OCI-LY7 (cell line): ENCODE measurements at regions not wholly inside any gene's neighbourhood (a gene's known extent, or its start where the extent isn't known, plus 50 kb on each side); places are given as distances from the start of the nearest gene placed in this dataset.

Experiments
- BruUV-seq: library from RNA; stranded (reverse); fragments of 400-500 nt; replicated peaks from 2 replicates; lab custom pipeline; 2021; lab: Mats Ljungman, UMichigan
- CTCF ChIA-PET: fragments of 300-600 bp; sonication (Branson Sonifier 250); formaldehyde crosslinking; loops from one replicate; lab custom pipeline; 2022; ENCODE audit warnings: antibody characterized with exemption; ENCODE audit not compliant: unreplicated experiment; lab: Charles Lee
- POLR2A ChIA-PET: fragments of 300-600 bp; sonication (Branson Sonifier 250); formaldehyde crosslinking; loops from one replicate; lab custom pipeline; 2022; ENCODE audit warnings: antibody characterized with exemption; lab: Charles Lee
- DNase-seq: peaks from one replicate; pipeline ENCODE4 v3.0.0-alpha.2; 2015; ENCODE audit warnings: low spot score
- H2AFZ ChIP-seq: fragments of 200-600 bp; sonication (generic), shearing (Covaris generic); 2 replicates; pipeline ENCODE4 v1.6.1; 2014; ENCODE audit warnings: mild to moderate bottlenecking, antibody characterized with exemption, low read length, moderate library complexity
- H3K27ac ChIP-seq: fragments of 200-600 bp; sonication (generic); 2 replicates; pipeline ENCODE4 v1.5.1; 2014; ENCODE audit warnings: mixed run types, low read depth, mild to moderate bottlenecking, moderate library complexity, low read length, inconsistent platforms; ENCODE audit not compliant: poor library complexity, severe bottlenecking
- H3K36me3 ChIP-seq: fragments of 200-600 bp; sonication (generic); 2 replicates; pipeline ENCODE4 v1.6.1; 2014; ENCODE audit warnings: mild to moderate bottlenecking, antibody characterized with exemption, low read length, moderate library complexity, mixed read lengths; ENCODE audit not compliant: insufficient read depth
- H3K4me1 ChIP-seq: fragments of 200-600 bp; sonication (generic); 2 replicates; pipeline ENCODE4 v1.5.1; 2014; ENCODE audit warnings: mild to moderate bottlenecking, low read length; ENCODE audit not compliant: insufficient read depth, poor library complexity, severe bottlenecking
- H3K4me2 ChIP-seq: fragments of 200-600 bp; sonication (generic); 2 replicates; pipeline ENCODE4 v1.6.1; 2014; ENCODE audit warnings: mild to moderate bottlenecking, low read length
- H3K4me3 ChIP-seq: fragments of 200-600 bp; sonication (generic); 2 replicates; pipeline ENCODE4 v1.5.1; 2014; ENCODE audit warnings: mild to moderate bottlenecking, low read depth, low read length; ENCODE audit not compliant: poor library complexity, severe bottlenecking
- H3K79me2 ChIP-seq: fragments of 200-600 bp; sonication (generic); 2 replicates; pipeline ENCODE4 v1.6.1; 2016; ENCODE audit warnings: low read depth, mild to moderate bottlenecking, low read length, moderate library complexity, mixed read lengths; ENCODE audit not compliant: insufficient read depth
- H3K9me2 ChIP-seq: fragments of 200-600 bp; sonication (generic); 2 replicates; pipeline ENCODE4 v1.6.1; 2016; ENCODE audit warnings: mild to moderate bottlenecking, low read length, mixed read lengths; ENCODE audit not compliant: insufficient read depth
- H3K9me3 ChIP-seq: fragments of 200-600 bp; sonication (generic); 2 replicates; pipeline ENCODE4 v1.6.1; 2014; ENCODE audit warnings: mild to moderate bottlenecking, mixed run types, low read length, mixed read lengths
- H4K20me1 ChIP-seq: fragments of 200-600 bp; sonication (generic); 2 replicates; pipeline ENCODE4 v1.6.1; 2014; ENCODE audit warnings: mild to moderate bottlenecking, antibody characterized with exemption, low read length, moderate library complexity, mixed read lengths; ENCODE audit not compliant: insufficient read depth
- CTCF ChIP-seq: fragments of 200-600 bp; sonication (generic); conservative IDR thresholded peaks from 2 replicates; pipeline ENCODE4 v1.5.1; 2014; ENCODE audit warnings: mild to moderate bottlenecking, antibody characterized with exemption, low read length, moderate library complexity, mixed read lengths
- EZH2phosphoT487 ChIP-seq: fragments of 200-600 bp; sonication (generic); IDR thresholded peaks from 2 replicates; pipeline ENCODE4 v1.6.1; 2018; ENCODE audit warnings: low read depth, borderline replicate concordance, mild to moderate bottlenecking, mixed run types, antibody characterized with exemption, low read length, moderate library complexity, mixed read lengths
- intact Hi-C: fragments of 100-400 bp; cut with micrococcal nuclease; formaldehyde crosslinking; loops from one replicate; pipeline ENCODE4 v1.10.0; 2022; ENCODE audit not compliant: unreplicated experiment

DNA sequence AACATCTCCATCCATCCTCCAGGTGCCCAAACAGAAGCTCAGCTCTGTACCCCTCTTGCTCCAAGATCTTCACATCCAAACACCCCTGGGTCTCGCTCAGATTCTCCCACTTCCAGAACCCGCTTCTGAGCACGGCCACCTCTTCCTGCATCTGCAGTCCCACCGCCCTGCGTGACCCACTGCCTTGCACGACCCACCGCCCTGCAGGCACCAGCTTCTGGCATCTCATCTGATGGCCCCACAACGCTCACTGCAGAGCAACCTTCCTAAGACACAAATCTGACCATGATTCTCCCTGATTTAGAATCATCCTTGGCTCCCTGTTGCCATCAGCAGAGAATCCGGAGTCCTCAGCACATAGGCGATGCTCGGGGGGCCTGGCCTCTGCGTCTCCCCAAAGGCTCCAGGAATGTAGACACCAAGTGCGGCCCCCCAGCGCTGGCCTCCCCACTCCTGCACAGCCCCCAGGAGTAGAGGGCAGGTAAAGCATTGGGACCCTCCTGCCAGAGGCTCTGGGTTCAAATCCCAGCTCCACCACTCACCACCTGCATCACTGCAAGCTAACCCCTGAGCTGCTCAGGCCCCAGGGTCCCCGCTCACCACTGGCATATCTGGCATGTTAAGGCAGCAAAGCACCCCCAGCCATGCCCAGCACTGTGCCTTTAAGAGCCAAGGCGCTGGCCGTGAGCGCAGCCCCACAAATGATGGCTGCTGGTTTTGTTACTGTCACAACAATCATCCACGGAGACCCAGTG is 459.3 kb downstream of the BRD1 start:
- DNase-seq, result no peak
- intact Hi-C loops, result no loop called here
- Histone ChIP-seq H2AFZ (no peak overlapping the region), H3K4me2 (no peak overlapping the region), H4K20me1 (no peaks in the 10 kb centered on the region), H3K27ac (no peak overlapping the region), H3K36me3 (peaks cover 4% of the 10 kb centered on the region; the same call in 1 of the 2 replicates), H3K9me3 (peaks cover 10% of the 10 kb centered on the region), H3K79me2 (no peaks in the 10 kb centered on the region), H3K4me1 (peaks cover 6% of the 10 kb centered on the region), H3K9me2 (no peaks in the 10 kb centered on the region), H3K4me3 (no peak overlapping the region)
- TF ChIP-seq EZH2phosphoT487 (no peak), CTCF (no peak)
- CTCF ChIA-PET, result no interaction called here
- BruUV-seq, result no TSS peak
- POLR2A ChIA-PET, result interaction anchor here (0.9 kb wide), 1 partner anchor 9 kb away, joined by 3 read pairs; no protein-coding TSS in a partner anchor

DNA sequence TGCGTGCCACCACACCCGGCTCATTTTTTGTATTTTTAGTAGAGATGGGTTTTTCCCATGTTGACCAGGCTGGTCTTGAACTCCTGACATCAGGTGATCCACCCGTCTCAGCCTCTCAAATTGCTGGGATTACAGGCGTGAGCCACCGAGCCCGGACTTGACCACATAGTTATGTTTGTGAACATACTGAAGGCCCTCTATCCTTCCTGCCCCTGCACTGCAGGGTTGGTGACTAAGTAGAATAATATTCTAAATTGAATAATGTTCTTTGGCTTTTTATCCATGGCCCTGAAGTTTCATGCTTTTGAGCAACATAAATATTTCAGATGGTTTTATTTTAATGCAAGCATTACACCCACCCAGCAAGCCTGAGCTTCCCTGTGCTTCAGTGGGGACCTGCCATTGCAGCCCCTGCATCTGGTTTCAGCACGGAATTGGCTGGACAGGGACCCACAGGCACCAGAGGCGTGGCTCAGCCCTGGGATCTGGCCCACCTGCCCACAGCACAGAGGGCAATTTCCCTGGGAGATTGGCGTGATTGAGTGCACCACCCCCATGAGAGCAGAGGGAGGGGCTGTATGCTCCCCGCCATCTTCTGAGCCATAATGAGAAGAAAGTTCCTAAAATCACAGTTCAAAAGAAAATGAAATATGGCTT is 460.5 kb downstream of the BRD1 start:
- H3K9me2 ChIP-seq, result no peaks in the 10 kb centered on the region
- no peak overlapping the region for H3K4me3 ChIP-seq
- ChIA-PET POLR2A (no interaction called here), CTCF (no interaction called here)
- TF ChIP-seq EZH2phosphoT487 (no peak), CTCF (no peak)
- H3K9me3 ChIP-seq, result peaks cover 17% of the 10 kb centered on the region
- no peak overlapping the region for H3K27ac ChIP-seq
- intact Hi-C loops, result no loop called here
- H2AFZ ChIP-seq, result no peak overlapping the region
- no peaks in the 10 kb centered on the region for H3K79me2 ChIP-seq
- no TSS peak for BruUV-seq
- H3K36me3 ChIP-seq, result peaks cover 12% of the 10 kb centered on the region
- peaks cover 5% of the 10 kb centered on the region for H3K4me1 ChIP-seq
- H4K20me1 ChIP-seq, result no peaks in the 10 kb centered on the region
- DNase-seq, result no peak
- H3K4me2 ChIP-seq, result no peak overlapping the region

- no TSS peak for BruUV-seq
- no peak for TF ChIP-seq EZH2phosphoT487
- no peak for TF ChIP-seq CTCF
- DNase-seq, result no peak
- peaks cover 13% of the 10 kb centered on the region for H3K36me3 ChIP-seq
- ChIA-PET POLR2A (interaction anchor here (0.6 kb wide), 1 partner anchor 27 kb away, joined by 3 read pairs; no protein-coding TSS in a partner anchor), CTCF (no interaction called here)
- no peak overlapping the region for H3K4me3 ChIP-seq
- no peaks in the 10 kb centered on the region for H4K20me1 ChIP-seq
- H3K4me1 ChIP-seq, result peaks cover 12% of the 10 kb centered on the region
- H3K4me2 ChIP-seq, result no peak overlapping the region
- no peaks in the 10 kb centered on the region for H3K79me2 ChIP-seq
- H3K9me2 ChIP-seq, result no peaks in the 10 kb centered on the region
- no peak overlapping the region for H2AFZ ChIP-seq
- no peak overlapping the region for H3K27ac ChIP-seq
- intact Hi-C loops, result no loop called here
- peaks cover 22% of the 10 kb centered on the region for H3K9me3 ChIP-seq
Measured at GRCh38 chr22:49366437-49366836, 461.2 kb downstream of the BRD1 start.
